Keratinocyte (primary cell): ENCODE measurements at regions not wholly inside any gene's neighbourhood (a gene's known extent, or its start where the extent isn't known, plus 50 kb on each side); places are given as distances from the start of the nearest gene placed in this dataset.

Experiments used
- EZH2 ChIP-seq: IDR thresholded peaks from one replicate; pipeline ENCODE4 v1.6.1; 2012; ENCODE audit warnings: inconsistent platforms, mild to moderate bottlenecking, low read length, moderate library complexity
- TF ChIP-seq, protein P1 (sequence below), 3 experiments: IDR thresholded peaks in 1 of 3; conservative IDR thresholded peaks in 1 of 3; optimal IDR thresholded peaks in 1 of 3; 2 replicates in 2 of 3; 3 replicates in 1 of 3; pipeline versions ENCODE3 to v1.5.1; 2011; ENCODE audit warnings: low read length in 3 of 3, mild to moderate bottlenecking in 3 of 3, moderate library complexity in 2 of 3, control low read depth in 1 of 3, inconsistent platforms in 1 of 3; ENCODE audit not compliant: insufficient read depth in 2 of 3; ENCODE audit errors: extremely low read depth in 1 of 3

DNA sequence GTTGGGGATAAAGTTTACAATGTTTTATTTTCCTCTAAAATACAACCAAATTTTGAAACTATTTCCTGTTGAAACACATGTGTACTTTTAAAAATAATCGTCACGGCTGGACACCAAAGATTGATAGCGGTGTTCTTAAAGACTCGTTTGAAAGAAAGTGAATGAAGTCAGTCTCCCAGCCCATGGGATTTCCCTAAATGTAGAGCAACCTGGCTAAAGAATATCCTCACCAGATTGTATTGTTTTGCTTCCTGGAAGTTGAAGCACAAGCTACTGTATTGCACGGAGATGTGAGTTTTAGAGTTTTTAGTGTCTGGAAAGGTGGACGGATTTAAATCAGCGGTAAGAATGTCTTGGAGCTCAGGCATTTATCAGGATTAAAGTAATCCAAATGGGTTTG, 189.5 kb downstream of the THBS2 start:
- TF ChIP-seq, protein P1, sequence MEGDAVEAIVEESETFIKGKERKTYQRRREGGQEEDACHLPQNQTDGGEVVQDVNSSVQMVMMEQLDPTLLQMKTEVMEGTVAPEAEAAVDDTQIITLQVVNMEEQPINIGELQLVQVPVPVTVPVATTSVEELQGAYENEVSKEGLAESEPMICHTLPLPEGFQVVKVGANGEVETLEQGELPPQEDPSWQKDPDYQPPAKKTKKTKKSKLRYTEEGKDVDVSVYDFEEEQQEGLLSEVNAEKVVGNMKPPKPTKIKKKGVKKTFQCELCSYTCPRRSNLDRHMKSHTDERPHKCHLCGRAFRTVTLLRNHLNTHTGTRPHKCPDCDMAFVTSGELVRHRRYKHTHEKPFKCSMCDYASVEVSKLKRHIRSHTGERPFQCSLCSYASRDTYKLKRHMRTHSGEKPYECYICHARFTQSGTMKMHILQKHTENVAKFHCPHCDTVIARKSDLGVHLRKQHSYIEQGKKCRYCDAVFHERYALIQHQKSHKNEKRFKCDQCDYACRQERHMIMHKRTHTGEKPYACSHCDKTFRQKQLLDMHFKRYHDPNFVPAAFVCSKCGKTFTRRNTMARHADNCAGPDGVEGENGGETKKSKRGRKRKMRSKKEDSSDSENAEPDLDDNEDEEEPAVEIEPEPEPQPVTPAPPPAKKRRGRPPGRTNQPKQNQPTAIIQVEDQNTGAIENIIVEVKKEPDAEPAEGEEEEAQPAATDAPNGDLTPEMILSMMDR (optimal IDR thresholded peaks at IDR 0.05 in 1 of 3, IDR thresholded peaks at IDR 0.05 in 1 of 3, conservative IDR thresholded peaks at IDR 0.05 in 1 of 3; ENCODE audit: extremely low read depth in 1 of 3, insufficient read depth in 2 of 3, low read length in 3 of 3) = no peak
- no peak for TF ChIP-seq EZH2
